GM18519 (cell line): ENCODE measurements at regions not wholly inside any gene's neighbourhood (a gene's known extent, or its start where the extent isn't known, plus 50 kb on each side); places are given as distances from the start of the nearest gene placed in this dataset.

Experiments used
- ATAC-seq: cut with Tn5 transposase; IDR thresholded peaks from one replicate; pipeline ENCODE4 v1.9.1; 2021; ENCODE audit warnings: mild to moderate bottlenecking, moderate library complexity; ENCODE audit not compliant: unreplicated experiment, low FRiP score

GRCh38 chr9:99427260-99427659, 205.2 kb downstream of the SEC61B start:
- no peak for ATAC-seq

GRCh38 chr9:99430301-99430700, 208.2 kb downstream of the SEC61B start:
- no peak for ATAC-seq

- ATAC-seq = no peak
Observed at GRCh38 chr9:99431103-99431502, 209.0 kb downstream of the SEC61B start.

- ATAC-seq = no peak
Observed at GRCh38 chr9:99432075-99432474, 210.0 kb downstream of the SEC61B start.

- no peak for ATAC-seq
Observed at GRCh38 chr9:99433095-99433494, 211.0 kb downstream of the SEC61B start.

GRCh38 chr9:99433555-99433954, 211.5 kb downstream of the SEC61B start:
- ATAC-seq = peak; percentile 97

GRCh38 chr9:99436616-99437015, 214.5 kb downstream of the SEC61B start:
- no peak for ATAC-seq

- no peak for ATAC-seq
Observed at GRCh38 chr9:99437145-99437544, 215.1 kb downstream of the SEC61B start.

GRCh38 chr9:99438596-99438995, 216.5 kb downstream of the SEC61B start:
- no peak for ATAC-seq

- ATAC-seq = no peak
Observed at GRCh38 chr9:99441829-99442228, 219.7 kb downstream of the SEC61B start.

GRCh38 chr9:99445371-99445891, 223.3 kb downstream of the SEC61B start:
- no peak for ATAC-seq

- no peak for ATAC-seq
Observed at GRCh38 chr9:99445920-99446319, 223.8 kb downstream of the SEC61B start.

- ATAC-seq = no peak
Observed at GRCh38 chr9:99447951-99448350, 225.9 kb downstream of the SEC61B start.

GRCh38 chr9:99449726-99450125, 227.6 kb downstream of the SEC61B start:
- no peak for ATAC-seq

GRCh38 chr9:99451112-99451606, 229.1 kb downstream of the SEC61B start:
- no peak for ATAC-seq

- no peak for ATAC-seq
Observed at GRCh38 chr9:99457406-99457805, 235.3 kb downstream of the SEC61B start.

- no peak for ATAC-seq
Observed at GRCh38 chr9:99457981-99458380, 235.9 kb downstream of the SEC61B start.

- no peak for ATAC-seq
Observed at GRCh38 chr9:99459919-99460318, 237.8 kb downstream of the SEC61B start.

GRCh38 chr9:99463131-99463530, 241.0 kb downstream of the SEC61B start:
- ATAC-seq = no peak

- ATAC-seq = no peak
Observed at GRCh38 chr9:99464568-99464967, 242.5 kb downstream of the SEC61B start.

- ATAC-seq = no peak
Observed at GRCh38 chr9:99465231-99465907, 243.3 kb downstream of the SEC61B start.

- no peak for ATAC-seq
Observed at GRCh38 chr9:99466104-99466503, 244.0 kb downstream of the SEC61B start.
